Keratinocyte (primary cell): ENCODE measurements at regions not wholly inside any gene's neighbourhood (a gene's known extent, or its start where the extent isn't known, plus 50 kb on each side); places are given as distances from the start of the nearest gene placed in this dataset.

Experiments
- CTCF ChIP-seq, 3 experiments: IDR thresholded peaks in 1 of 3; conservative IDR thresholded peaks in 1 of 3; optimal IDR thresholded peaks in 1 of 3; 2 replicates in 2 of 3; 3 replicates in 1 of 3; pipeline versions ENCODE3 to v1.5.1; 2011; ENCODE audit warnings: low read length in 3 of 3, mild to moderate bottlenecking in 3 of 3, moderate library complexity in 2 of 3, control low read depth in 1 of 3, inconsistent platforms in 1 of 3; ENCODE audit not compliant: insufficient read depth in 2 of 3; ENCODE audit errors: extremely low read depth in 1 of 3
- EZH2 ChIP-seq: IDR thresholded peaks from one replicate; pipeline ENCODE4 v1.6.1; 2012; ENCODE audit warnings: inconsistent platforms, mild to moderate bottlenecking, low read length, moderate library complexity

GRCh38 chr12:85664429-85664828, 171.8 kb downstream of the RASSF9 start:
- TF ChIP-seq CTCF (optimal IDR thresholded peaks at IDR 0.05 in 1 of 3, IDR thresholded peaks at IDR 0.05 in 1 of 3, conservative IDR thresholded peaks at IDR 0.05 in 1 of 3; ENCODE audit: extremely low read depth in 1 of 3, insufficient read depth in 2 of 3, low read length in 3 of 3) (no peak), EZH2 (no peak)
